ENCODE measurements at regions not wholly inside any gene's neighbourhood (a gene's known extent, or its start where the extent isn't known, plus 50 kb on each side); places are given as distances from the start of the nearest gene placed in this dataset.

DNA sequence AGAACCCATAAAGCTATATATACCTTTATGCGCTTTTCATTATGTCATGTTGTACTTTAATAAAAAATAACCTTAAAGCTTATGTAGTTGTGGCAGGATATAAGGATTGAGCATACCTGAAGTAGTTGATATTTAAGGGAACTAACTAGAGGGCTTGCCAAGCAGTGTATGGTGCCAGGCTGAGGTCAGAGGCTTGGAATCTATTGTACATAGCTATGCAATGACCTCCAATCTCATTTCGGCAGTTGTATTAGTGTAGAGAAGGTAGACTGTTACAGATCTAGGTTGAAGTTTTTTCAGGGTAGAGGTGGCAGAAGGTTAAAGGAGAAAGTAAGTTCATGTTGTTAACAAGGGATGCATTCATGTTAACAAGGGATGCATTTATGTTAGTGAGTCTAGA lies 397.7 kb upstream of the HS3ST5 start:
- ATAC-seq (no peak), DNase-seq (no peak)
- POLR2A ChIA-PET, result no interaction called here
- Mint-ChIP-seq H3K9me3 (peaks cover 0 to 10% (median 7%) of the 10 kb centered on the region in 9 donors), H3K36me3 (no peaks in the 10 kb centered on the region), H3K4me1 (no peaks in the 10 kb centered on the region), H3K27me3 (no peaks in the 10 kb centered on the region), H3K4me3 (no peak overlapping the region), H3K27ac (no peak overlapping the region)

DNA sequence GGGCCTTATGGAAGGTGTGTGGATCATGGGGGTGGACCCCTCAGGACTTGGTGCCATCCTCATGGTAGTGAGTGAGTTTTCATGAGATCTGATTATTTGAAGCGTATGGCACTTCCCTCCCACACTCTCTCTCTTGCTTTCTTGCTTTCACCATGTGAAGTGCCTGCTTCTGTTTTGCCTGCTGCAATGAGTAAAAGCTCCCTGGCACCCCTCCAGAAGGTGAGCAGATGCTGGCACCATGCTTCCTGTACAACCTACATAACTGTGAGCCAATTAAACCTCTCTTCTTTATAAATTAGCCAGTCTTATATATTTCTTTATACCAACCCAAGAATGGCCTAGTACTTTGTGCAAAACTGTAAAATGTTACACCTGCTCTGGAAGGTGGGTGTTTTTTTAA lies 396.8 kb upstream of the HS3ST5 start:
- H3K27ac Mint-ChIP-seq, result no peak overlapping the region
- H3K27me3 Mint-ChIP-seq, result no peaks in the 10 kb centered on the region
- ATAC-seq (no peak), DNase-seq (no peak)
- no peaks in the 10 kb centered on the region for H3K4me1 Mint-ChIP-seq
- no peaks in the 10 kb centered on the region for H3K36me3 Mint-ChIP-seq
- H3K4me3 Mint-ChIP-seq, result no peak overlapping the region
- POLR2A ChIA-PET, result no interaction called here
- H3K9me3 Mint-ChIP-seq, result peaks cover 0 to 10% (median 7%) of the 10 kb centered on the region in 9 donors

DNA sequence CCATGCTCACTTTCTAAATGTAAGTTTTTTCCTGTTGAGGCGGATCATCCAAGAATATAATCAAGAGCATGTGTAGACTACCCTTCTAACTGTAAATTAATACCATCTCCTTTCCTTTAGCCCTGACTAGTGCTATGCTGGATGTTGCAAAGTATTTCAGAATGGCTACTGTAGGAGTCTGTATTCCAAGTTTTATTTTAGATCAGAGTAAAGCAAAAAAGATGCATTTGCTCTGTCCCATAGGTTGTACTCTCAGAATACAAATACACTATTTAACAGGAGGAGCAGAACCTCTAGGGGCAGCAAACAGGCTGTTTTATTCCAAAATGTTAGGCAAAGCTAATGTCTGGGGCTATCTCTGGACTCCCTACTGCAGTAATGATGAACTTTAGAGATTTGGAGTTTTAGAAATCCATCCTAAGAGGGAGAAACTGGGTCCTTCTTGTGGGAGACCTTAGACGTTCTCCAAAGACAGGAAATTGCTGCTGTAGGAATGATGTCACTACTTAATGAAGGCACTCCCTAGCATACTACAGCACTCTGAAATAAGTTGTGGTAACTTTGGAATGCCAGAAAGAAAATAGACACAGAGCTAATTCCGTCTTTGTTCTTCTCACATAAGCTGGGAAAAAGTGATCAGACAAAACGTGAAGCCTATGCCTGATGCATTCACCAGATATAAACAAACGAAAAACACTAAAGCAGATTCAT lies 392.4 kb upstream of the HS3ST5 start:
- POLR2A ChIA-PET, result no interaction called here
- H3K36me3 Mint-ChIP-seq, result no peaks in the 10 kb centered on the region
- ATAC-seq (no peak), DNase-seq (no peak)
- no peaks in the 10 kb centered on the region for H3K4me1 Mint-ChIP-seq
- H3K27me3 Mint-ChIP-seq, result no peaks in the 10 kb centered on the region
- no peak overlapping the region for H3K27ac Mint-ChIP-seq
- H3K9me3 Mint-ChIP-seq, result peaks cover 0 to 10% (median 3%) of the 10 kb centered on the region in 9 donors
- no peak overlapping the region for H3K4me3 Mint-ChIP-seq

DNA sequence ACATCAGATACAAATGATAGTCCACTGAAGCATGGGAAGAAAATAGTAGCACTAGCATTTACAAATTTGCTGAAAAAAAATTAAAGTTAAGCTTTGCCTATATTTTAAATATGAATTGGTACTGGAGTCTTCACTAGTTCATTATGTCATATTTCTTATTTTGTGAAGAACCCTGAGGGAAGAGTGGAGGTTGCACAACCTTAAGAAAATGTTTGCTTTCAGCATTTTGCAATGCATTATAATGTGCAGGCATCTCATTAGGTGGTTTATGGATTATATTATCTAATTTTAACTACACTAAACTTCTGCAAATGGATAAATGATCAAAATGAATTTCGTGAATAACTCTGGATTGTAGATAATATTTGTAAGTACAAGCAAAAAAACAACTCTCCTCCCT lies 390.8 kb upstream of the HS3ST5 start:
- Mint-ChIP-seq H3K9me3 (peaks cover 0 to 10% (median 3%) of the 10 kb centered on the region in 9 donors), H3K36me3 (no peaks in the 10 kb centered on the region), H3K4me1 (no peaks in the 10 kb centered on the region), H3K27me3 (no peaks in the 10 kb centered on the region), H3K27ac (no peak overlapping the region), H3K4me3 (no peak overlapping the region)
- POLR2A ChIA-PET, result no interaction called here
- ATAC-seq (no peak), DNase-seq (no peak)

GRCh38 chr6:114718716-114719270 lies 376.0 kb upstream of the HS3ST5 start:
- H3K27ac Mint-ChIP-seq, result no peak overlapping the region
- DNase-seq (no peak), ATAC-seq (no peak)
- POLR2A ChIA-PET, result no interaction called here
- no peaks in the 10 kb centered on the region for H3K4me1 Mint-ChIP-seq
- no peaks in the 10 kb centered on the region for H3K36me3 Mint-ChIP-seq
- no peaks in the 10 kb centered on the region for H3K27me3 Mint-ChIP-seq
- H3K4me3 Mint-ChIP-seq, result no peak overlapping the region
- peaks cover 0 to 10% (median 2%) of the 10 kb centered on the region in 9 donors for H3K9me3 Mint-ChIP-seq

GRCh38 chr6:114718186-114718585 lies 375.4 kb upstream of the HS3ST5 start:
- ATAC-seq (no peak), DNase-seq (no peak)
- H3K4me1 Mint-ChIP-seq, result no peaks in the 10 kb centered on the region
- H3K4me3 Mint-ChIP-seq, result no peak overlapping the region
- H3K9me3 Mint-ChIP-seq, result peaks cover 0 to 15% (median 2%) of the 10 kb centered on the region in 9 donors
- H3K36me3 Mint-ChIP-seq, result no peaks in the 10 kb centered on the region
- H3K27me3 Mint-ChIP-seq, result peaks cover 0 to 3% (median 0%) of the 10 kb centered on the region in 5 donors
- H3K27ac Mint-ChIP-seq, result no peak overlapping the region
- POLR2A ChIA-PET, result no interaction called here

DNA sequence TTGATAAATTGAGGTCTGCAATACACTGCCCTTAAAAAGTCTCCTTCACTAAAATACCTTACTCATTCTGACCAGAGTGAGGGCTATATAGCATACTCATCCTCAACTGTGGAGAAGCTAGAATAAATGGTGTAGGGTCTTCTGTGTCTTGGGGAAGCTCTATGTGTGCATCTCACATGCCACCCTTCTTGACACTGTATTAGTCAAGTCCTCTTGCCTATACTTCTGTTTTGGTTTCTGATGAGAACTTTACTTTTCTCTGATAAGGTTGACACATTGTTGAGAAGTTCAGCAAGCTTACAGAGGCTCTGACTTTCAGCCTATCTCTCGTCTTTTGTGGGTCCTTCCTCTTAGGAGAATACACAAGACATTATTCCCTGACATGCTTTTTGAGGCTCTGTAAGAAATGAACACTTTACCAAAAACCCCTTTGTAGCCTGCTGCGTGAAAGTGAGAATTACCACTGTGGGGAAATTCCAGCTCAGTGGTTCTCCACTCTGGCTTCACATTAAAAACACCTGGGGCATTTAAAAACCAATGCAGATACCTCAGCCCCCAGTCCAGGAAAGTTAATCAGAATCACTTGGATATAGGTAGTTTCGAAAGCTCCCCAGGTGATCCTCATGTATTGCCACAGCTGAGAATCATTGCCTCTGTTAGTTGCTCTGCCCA lies 372.1 kb upstream of the HS3ST5 start:
- Mint-ChIP-seq H3K27me3 (peaks cover 0 to 3% (median 0%) of the 10 kb centered on the region in 5 donors), H3K4me1 (no peaks in the 10 kb centered on the region), H3K36me3 (no peaks in the 10 kb centered on the region), H3K27ac (no peak overlapping the region), H3K4me3 (no peak overlapping the region), H3K9me3 (peaks cover 0 to 27% (median 2%) of the 10 kb centered on the region in 9 donors)
- no peak for ATAC-seq
- no peak for DNase-seq
- POLR2A ChIA-PET, result no interaction called here

GRCh38 chr6:114713690-114714089 lies 370.9 kb upstream of the HS3ST5 start:
- Mint-ChIP-seq H3K9me3 (peaks cover 0 to 27% (median 2%) of the 10 kb centered on the region in 9 donors), H3K4me3 (no peak overlapping the region), H3K4me1 (no peaks in the 10 kb centered on the region), H3K27me3 (peaks cover 0 to 3% (median 0%) of the 10 kb centered on the region in 5 donors), H3K27ac (no peak overlapping the region), H3K36me3 (no peaks in the 10 kb centered on the region)
- no peak for ATAC-seq
- POLR2A ChIA-PET, result no interaction called here
- DNase-seq, result no peak

DNA sequence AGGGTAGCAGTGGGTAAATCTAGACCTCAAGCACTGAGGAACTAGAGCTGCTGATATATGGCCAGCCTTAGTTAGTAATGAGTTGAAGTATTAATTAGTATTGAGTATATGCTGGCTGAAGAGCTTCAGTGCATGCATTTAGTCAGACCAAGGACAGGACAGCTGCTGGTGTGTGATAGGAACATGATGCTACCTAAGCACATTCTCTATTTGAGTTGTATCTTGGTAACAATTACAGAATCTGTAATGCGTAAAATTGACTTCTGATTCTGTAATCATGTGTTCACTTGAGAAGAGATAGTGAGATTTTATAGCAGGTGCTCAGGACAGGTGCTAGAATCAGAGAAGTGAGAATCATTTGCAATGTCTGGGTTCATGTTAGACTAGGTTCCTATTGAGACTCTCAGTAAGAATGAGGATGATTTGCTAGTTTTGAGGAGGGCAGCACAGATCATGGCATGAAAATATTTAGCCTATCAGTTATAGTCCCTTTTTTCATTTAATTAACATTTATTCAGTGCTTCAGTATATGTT lies 369.4 kb upstream of the HS3ST5 start:
- ATAC-seq, result no peak
- H3K9me3 Mint-ChIP-seq, result peaks cover 0 to 18% (median 2%) of the 10 kb centered on the region in 9 donors
- no peaks in the 10 kb centered on the region for H3K36me3 Mint-ChIP-seq
- DNase-seq, result no peak
- H3K4me3 Mint-ChIP-seq, result no peak overlapping the region
- no peak overlapping the region for H3K27ac Mint-ChIP-seq
- H3K4me1 Mint-ChIP-seq, result no peaks in the 10 kb centered on the region
- peaks cover 0 to 3% (median 0%) of the 10 kb centered on the region in 5 donors for H3K27me3 Mint-ChIP-seq
- POLR2A ChIA-PET, result no interaction called here

- Mint-ChIP-seq H3K4me1 (no peaks in the 10 kb centered on the region), H3K9me3 (peaks cover 0 to 8% (median 0%) of the 10 kb centered on the region in 9 donors), H3K27ac (no peak overlapping the region), H3K4me3 (no peak overlapping the region), H3K36me3 (no peaks in the 10 kb centered on the region), H3K27me3 (no peaks in the 10 kb centered on the region)
- DNase-seq, result no peak
- POLR2A ChIA-PET, result no interaction called here
- no peak for ATAC-seq
These were observed 364.3 kb upstream of the HS3ST5 start for GRCh38 chr6:114707081-114707620.

- Mint-ChIP-seq H3K36me3 (no peaks in the 10 kb centered on the region), H3K9me3 (peaks cover 0 to 13% (median 2%) of the 10 kb centered on the region in 9 donors), H3K27ac (no peak overlapping the region), H3K4me3 (no peak overlapping the region), H3K27me3 (no peaks in the 10 kb centered on the region), H3K4me1 (no peaks in the 10 kb centered on the region)
- DNase-seq, result no peak
- ATAC-seq, result no peak
- POLR2A ChIA-PET, result no interaction called here
These were observed 347.8 kb upstream of the HS3ST5 start for GRCh38 chr6:114690625-114691024.

DNA sequence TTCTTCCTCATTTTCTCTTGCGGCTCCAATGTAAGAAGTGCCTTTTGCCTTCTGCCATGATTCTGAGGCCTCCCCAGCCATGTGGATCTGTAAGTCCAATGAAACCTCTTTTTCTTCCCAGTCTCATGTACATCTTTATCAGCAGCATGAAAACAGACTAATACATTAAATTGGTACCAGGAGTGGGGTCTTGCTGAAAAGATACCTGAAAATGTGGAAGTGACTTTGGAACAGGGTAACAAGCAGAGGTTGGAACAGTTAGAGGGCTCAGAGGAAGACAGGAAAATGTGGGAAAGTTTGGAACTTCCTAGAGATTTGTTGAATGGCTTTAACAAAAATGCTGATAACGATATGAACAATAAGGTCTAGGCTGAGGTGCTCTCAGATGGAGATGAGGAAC lies 316.7 kb upstream of the HS3ST5 start:
- DNase-seq (no peak), ATAC-seq (no peak)
- Mint-ChIP-seq H3K27ac (no peak overlapping the region), H3K9me3 (peaks cover 8 to 30% (median 22%) of the 10 kb centered on the region in 9 donors), H3K36me3 (peaks cover 0 to 8% (median 0%) of the 10 kb centered on the region in 3 donors), H3K4me1 (no peaks in the 10 kb centered on the region), H3K4me3 (no peak overlapping the region), H3K27me3 (no peaks in the 10 kb centered on the region)
- POLR2A ChIA-PET, result no interaction called here

- H3K9me3 Mint-ChIP-seq, result peaks cover 0 to 11% (median 5%) of the 10 kb centered on the region in 9 donors
- ATAC-seq (no peak), DNase-seq (no peak)
- no peaks in the 10 kb centered on the region for H3K36me3 Mint-ChIP-seq
- H3K4me3 Mint-ChIP-seq, result no peak overlapping the region
- no peaks in the 10 kb centered on the region for H3K4me1 Mint-ChIP-seq
- no peak overlapping the region for H3K27ac Mint-ChIP-seq
- H3K27me3 Mint-ChIP-seq, result no peaks in the 10 kb centered on the region
- POLR2A ChIA-PET, result no interaction called here
These were observed 308.8 kb upstream of the HS3ST5 start for GRCh38 chr6:114651611-114652010.
